SKM-1 (cell line): ENCODE measurements at regions not wholly inside any gene's neighbourhood (a gene's known extent, or its start where the extent isn't known, plus 50 kb on each side); places are given as distances from the start of the nearest gene placed in this dataset.
"Not testable (repeated sequence)": the region's sequence is repeated elsewhere in the genome, so short reads cannot be mapped to it uniquely, and the experiment has no call there.

ENCODE experiments used
- DNase-seq: peaks from one replicate; lab custom pipeline; 2025; ENCODE audit not compliant: unreplicated experiment; lab: John Stamatoyannopoulos, UW

GRCh38 chr1:91099746-91100621, 78.1 kb upstream of the ZNF644 start:
- DNase-seq, result no peak

GRCh38 chr1:91098299-91098906, 76.6 kb upstream of the ZNF644 start:
- no peak for DNase-seq

GRCh38 chr1:91095321-91095720, 73.5 kb upstream of the ZNF644 start:
- DNase-seq, result not testable (repeated sequence)

- no peak for DNase-seq
Observed at GRCh38 chr1:91092503-91092902, 70.7 kb upstream of the ZNF644 start.

- DNase-seq, result no peak
Observed at GRCh38 chr1:91091812-91092211, 70.0 kb upstream of the ZNF644 start.

- no peak for DNase-seq
Observed at GRCh38 chr1:91080650-91081049, 58.8 kb upstream of the ZNF644 start.

- DNase-seq, result no peak
Observed at GRCh38 chr1:91078859-91079258, 57.0 kb upstream of the ZNF644 start.

GRCh38 chr1:91076834-91077233, 55.0 kb upstream of the ZNF644 start:
- no peak for DNase-seq

GRCh38 chr1:91075233-91076135, 53.6 kb upstream of the ZNF644 start:
- DNase-seq, result no peak

- no peak for DNase-seq
Observed at GRCh38 chr1:91073299-91073698, 51.5 kb upstream of the ZNF644 start.

GRCh38 chr1:91071838-91072237, 50.0 kb upstream of the ZNF644 start:
- DNase-seq, result no peak
